Cardiac septum (tissue), 1 donor: ENCODE measurements at regions not wholly inside any gene's neighbourhood (a gene's known extent, or its start where the extent isn't known, plus 50 kb on each side); places are given as distances from the start of the nearest gene placed in this dataset.
"Not testable (repeated sequence)": the region's sequence is repeated elsewhere in the genome, so short reads cannot be mapped to it uniquely, and the experiment has no call there.

Experiments used
- DNase-seq: peaks from one replicate; pipeline ENCODE4 v3.0.0-alpha.2; 2020; ENCODE audit warnings: low spot score
- intact Hi-C: fragments of 100-400 bp; cut with DNase I; formaldehyde crosslinking; loops from one replicate; pipeline ENCODE4 v1.14.0; 2022
- donor health status: DM: no; HTN: no; CAD: no.

- intact Hi-C loops: no loop called here
- no peak for DNase-seq
Observed at GRCh38 chr3:19825193-19825592, 108.8 kb downstream of the EFHB start.

- intact Hi-C loops: no loop called here
- no peak for DNase-seq
Observed at GRCh38 chr3:19822805-19823204, 111.2 kb downstream of the EFHB start.

- DNase-seq: no peak
- intact Hi-C loops: no loop called here
Observed at GRCh38 chr3:19816631-19817030, 117.4 kb downstream of the EFHB start.

- no peak for DNase-seq
- intact Hi-C loops: no loop called here
Observed at GRCh38 chr3:19815805-19816204, 118.2 kb downstream of the EFHB start.

- intact Hi-C loops, DNase-seq: not testable (repeated sequence)
Observed at GRCh38 chr3:19813743-19814142, 120.3 kb downstream of the EFHB start.

- no peak for DNase-seq
- intact Hi-C loops: no loop called here
Observed at GRCh38 chr3:19811689-19812088, 122.3 kb downstream of the EFHB start.

- DNase-seq: no peak
- intact Hi-C loops: no loop called here
Observed at GRCh38 chr3:19808834-19809233, 125.2 kb downstream of the EFHB start.

- intact Hi-C loops: no loop called here
Observed at GRCh38 chr3:19799887-19800286, 134.1 kb downstream of the EFHB start.

GRCh38 chr3:19799115-19799514 lies 134.9 kb downstream of the EFHB start:
- DNase-seq: no peak
- intact Hi-C loops: no loop called here

More at GRCh38 chr3:19799887-19800286, 134.1 kb downstream of the EFHB start:
- DNase-seq: no peak

GRCh38 chr3:19798324-19798723 lies 135.7 kb downstream of the EFHB start:
- intact Hi-C loops: no loop called here
- DNase-seq: no peak

- intact Hi-C loops: no loop called here
- no peak for DNase-seq
Observed at GRCh38 chr3:19792388-19792787, 141.6 kb downstream of the EFHB start.

- intact Hi-C loops: no loop called here
- no peak for DNase-seq
Observed at GRCh38 chr3:19775765-19776164, 158.3 kb downstream of the EFHB start.

- intact Hi-C loops: no loop called here
- no peak for DNase-seq
Observed at GRCh38 chr3:19769694-19770093, 164.3 kb downstream of the EFHB start.

GRCh38 chr3:19765954-19766353 lies 168.1 kb downstream of the EFHB start:
- no peak for DNase-seq
- intact Hi-C loops: no loop called here

GRCh38 chr3:19757773-19758172 lies 176.2 kb downstream of the EFHB start:
- intact Hi-C loops: no loop called here
- DNase-seq: no peak

GRCh38 chr3:19749448-19750017 lies 184.5 kb downstream of the EFHB start:
- intact Hi-C loops: no loop called here
- no peak for DNase-seq

- intact Hi-C loops: no loop called here
- DNase-seq: no peak
Observed at GRCh38 chr3:19748782-19749447, 185.1 kb downstream of the EFHB start.

- intact Hi-C loops: no loop called here
Observed at GRCh38 chr3:19744047-19744446, 190.0 kb downstream of the EFHB start.

GRCh38 chr3:19742935-19743334 lies 191.1 kb downstream of the EFHB start:
- DNase-seq: no peak
- intact Hi-C loops: no loop called here

More at GRCh38 chr3:19744047-19744446, 190.0 kb downstream of the EFHB start:
- no peak for DNase-seq

- no peak for DNase-seq
- intact Hi-C loops: no loop called here
Observed at GRCh38 chr3:19739504-19739903, 194.5 kb downstream of the EFHB start.

- intact Hi-C loops: no loop called here
- no peak for DNase-seq
Observed at GRCh38 chr3:19738846-19739245, 195.2 kb downstream of the EFHB start.

GRCh38 chr3:19735111-19735510 lies 198.9 kb downstream of the EFHB start:
- intact Hi-C loops: no loop called here
- no peak for DNase-seq
